Mucosa of descending colon (tissue), 3 donors: ENCODE measurements at regions not wholly inside any gene's neighbourhood (a gene's known extent, or its start where the extent isn't known, plus 50 kb on each side); places are given as distances from the start of the nearest gene placed in this dataset.

ENCODE experiments used
- ATAC-seq: fragments of 200-7000 bp; cut with Tn5 transposase; one replicate; pipeline ENCODE4 v1.9.1; 2020; ENCODE audit warnings: mild to moderate bottlenecking, moderate library complexity
- DNase-seq, 3 donors: peaks; one replicate each; pipeline ENCODE4 v3.0.0-alpha.2; 2020
- H3K36me3 ChIP-seq: fragments of 200-600 bp; one replicate; pipeline ENCODE4 v1.8.0; 2021; ENCODE audit warnings: low read depth, mild to moderate bottlenecking
- H3K4me1 ChIP-seq: fragments of 200-600 bp; one replicate; pipeline ENCODE4 v1.8.0; 2021; ENCODE audit warnings: low read depth, mild to moderate bottlenecking
- H3K4me3 ChIP-seq: fragments of 200-600 bp; one replicate; pipeline ENCODE4 v1.8.0; 2021; ENCODE audit warnings: mild to moderate bottlenecking
- H3K9me3 ChIP-seq: fragments of 200-600 bp; one replicate; pipeline ENCODE4 v1.8.0; 2021; ENCODE audit warnings: mild to moderate bottlenecking
- intact Hi-C, 2 donors: fragments of 100-400 bp; cut with DNase I in 1 of 2; cut with micrococcal nuclease in 1 of 2; formaldehyde crosslinking; loops; one replicate each; pipeline versions ENCODE4 v1.11.0 to v1.11.1; 2022; cut with DNase I, micrococcal nuclease
- TF ChIP-seq, protein P1 (sequence below): fragments of 200-600 bp; IDR thresholded peaks from one replicate; pipeline ENCODE4 v1.8.0; 2022; ENCODE audit warnings: antibody characterized with exemption, mild to moderate bottlenecking
- donor health status: DM: no; HTN: no; CAD: no; lungs with moderate emphysema.
- donor health status: DM: no; HTN: no; CAD: no.
- donor health status: DM: no; HTN: yes; CAD: no.

DNA sequence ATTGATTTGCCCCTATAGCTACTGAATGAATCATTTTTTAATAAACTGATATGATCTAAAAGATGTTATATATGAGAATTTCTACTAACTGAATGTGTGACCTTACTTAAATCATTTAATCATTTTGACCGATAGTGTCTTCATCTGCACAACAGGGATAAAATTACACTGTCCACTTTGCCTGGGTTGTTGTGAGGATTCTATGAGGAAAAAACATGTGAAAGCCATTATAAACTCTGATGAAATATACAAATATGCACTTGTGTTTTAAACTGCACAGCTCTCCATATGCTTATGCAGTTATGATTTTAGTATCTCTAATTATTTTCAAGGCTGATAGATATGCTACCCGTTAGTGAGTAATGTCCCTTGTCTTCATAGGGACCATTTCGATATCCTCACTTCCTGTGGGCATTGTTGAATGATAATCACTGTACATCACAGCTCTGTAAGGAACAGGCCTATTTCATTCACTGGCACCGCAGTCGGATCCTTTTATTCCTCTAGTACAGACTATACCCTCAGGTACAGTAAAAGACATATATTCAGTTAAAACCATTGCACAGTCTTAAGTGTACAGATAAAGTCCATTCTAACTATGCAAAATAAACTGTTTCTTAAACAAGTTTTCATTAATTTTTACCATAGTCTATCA is 88.7 kb upstream of the RAP1B start:
- no peaks in the 10 kb centered on the region for H3K36me3 ChIP-seq
- H3K4me3 ChIP-seq, result no peak overlapping the region
- DNase-seq, result no peak
- intact Hi-C loops, result no loop called here
- no peaks in the 10 kb centered on the region for H3K9me3 ChIP-seq
- H3K4me1 ChIP-seq, result no peaks in the 10 kb centered on the region
- TF ChIP-seq, protein P1, sequence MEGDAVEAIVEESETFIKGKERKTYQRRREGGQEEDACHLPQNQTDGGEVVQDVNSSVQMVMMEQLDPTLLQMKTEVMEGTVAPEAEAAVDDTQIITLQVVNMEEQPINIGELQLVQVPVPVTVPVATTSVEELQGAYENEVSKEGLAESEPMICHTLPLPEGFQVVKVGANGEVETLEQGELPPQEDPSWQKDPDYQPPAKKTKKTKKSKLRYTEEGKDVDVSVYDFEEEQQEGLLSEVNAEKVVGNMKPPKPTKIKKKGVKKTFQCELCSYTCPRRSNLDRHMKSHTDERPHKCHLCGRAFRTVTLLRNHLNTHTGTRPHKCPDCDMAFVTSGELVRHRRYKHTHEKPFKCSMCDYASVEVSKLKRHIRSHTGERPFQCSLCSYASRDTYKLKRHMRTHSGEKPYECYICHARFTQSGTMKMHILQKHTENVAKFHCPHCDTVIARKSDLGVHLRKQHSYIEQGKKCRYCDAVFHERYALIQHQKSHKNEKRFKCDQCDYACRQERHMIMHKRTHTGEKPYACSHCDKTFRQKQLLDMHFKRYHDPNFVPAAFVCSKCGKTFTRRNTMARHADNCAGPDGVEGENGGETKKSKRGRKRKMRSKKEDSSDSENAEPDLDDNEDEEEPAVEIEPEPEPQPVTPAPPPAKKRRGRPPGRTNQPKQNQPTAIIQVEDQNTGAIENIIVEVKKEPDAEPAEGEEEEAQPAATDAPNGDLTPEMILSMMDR, result no peak
- no peak for ATAC-seq

DNA sequence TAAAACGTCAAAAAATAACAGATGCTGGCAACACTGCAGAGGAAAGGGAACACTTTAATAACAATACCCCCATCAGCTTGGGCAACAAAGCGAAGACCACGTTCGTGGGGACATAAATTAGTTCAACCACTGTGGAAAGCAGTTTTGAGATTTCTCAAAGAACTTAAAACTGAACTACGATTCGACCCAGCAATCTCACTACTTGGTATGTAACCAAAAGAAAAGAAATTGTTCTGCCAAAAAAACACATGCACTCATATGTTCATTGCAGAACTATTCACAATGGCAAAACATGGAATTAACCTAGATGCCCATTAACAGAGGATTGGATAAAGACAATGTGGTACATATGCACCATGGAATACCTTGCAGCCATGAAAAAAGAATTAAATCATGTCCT is 81.2 kb upstream of the RAP1B start:
- Histone ChIP-seq H3K9me3 (no peaks in the 10 kb centered on the region), H3K4me3 (no peak overlapping the region), H3K36me3 (no peaks in the 10 kb centered on the region), H3K4me1 (no peaks in the 10 kb centered on the region)
- DNase-seq (no peak), ATAC-seq (no peak)
- TF ChIP-seq, protein P1, result no peak
- intact Hi-C loops, result no loop called here

DNA sequence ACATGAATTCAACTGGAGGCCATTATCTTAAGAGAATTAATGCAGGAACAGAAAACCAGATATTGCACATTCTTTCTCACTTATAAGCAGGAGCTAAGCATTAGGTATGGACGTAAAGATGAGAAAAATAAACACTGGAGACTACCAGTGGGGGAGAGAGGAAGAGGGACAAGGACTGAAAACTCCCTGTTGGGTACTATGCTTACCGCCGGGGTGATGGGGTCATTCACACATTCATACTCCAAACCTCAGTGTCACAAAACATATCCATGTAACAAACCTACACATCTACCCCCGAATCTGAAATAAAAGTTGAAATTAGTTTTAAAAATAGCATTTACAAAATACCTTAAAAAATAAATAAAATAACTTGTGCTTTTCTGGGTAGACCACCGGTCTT is 80.8 kb upstream of the RAP1B start:
- DNase-seq (no peak), ATAC-seq (no peak)
- Histone ChIP-seq H3K9me3 (no peaks in the 10 kb centered on the region), H3K4me1 (no peaks in the 10 kb centered on the region), H3K36me3 (no peaks in the 10 kb centered on the region), H3K4me3 (no peak overlapping the region)
- intact Hi-C loops, result no loop called here
- TF ChIP-seq, protein P1, result no peak

DNA sequence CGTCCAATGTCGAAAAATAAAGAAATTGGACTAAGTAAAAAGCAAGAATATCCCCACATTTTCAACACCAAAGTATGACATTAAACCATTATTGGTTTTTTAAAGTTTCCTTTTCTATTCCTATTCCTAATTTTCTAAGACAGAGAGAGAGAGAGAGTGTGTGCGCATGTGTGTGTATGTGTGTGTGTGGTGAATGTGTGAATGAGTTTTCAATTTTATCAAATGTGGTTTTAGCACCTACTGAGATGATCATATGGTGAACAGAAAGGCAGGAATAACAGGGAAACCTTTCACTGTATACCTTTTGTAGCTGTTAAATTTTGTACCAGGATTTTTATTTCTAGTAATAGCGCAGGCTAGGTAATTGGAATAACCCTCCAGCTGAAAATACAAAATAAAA is 80.4 kb upstream of the RAP1B start:
- Histone ChIP-seq H3K9me3 (no peaks in the 10 kb centered on the region), H3K36me3 (no peaks in the 10 kb centered on the region), H3K4me1 (no peaks in the 10 kb centered on the region), H3K4me3 (no peak overlapping the region)
- ATAC-seq (no peak), DNase-seq (no peak)
- intact Hi-C loops, result no loop called here
- TF ChIP-seq, protein P1, result no peak

DNA sequence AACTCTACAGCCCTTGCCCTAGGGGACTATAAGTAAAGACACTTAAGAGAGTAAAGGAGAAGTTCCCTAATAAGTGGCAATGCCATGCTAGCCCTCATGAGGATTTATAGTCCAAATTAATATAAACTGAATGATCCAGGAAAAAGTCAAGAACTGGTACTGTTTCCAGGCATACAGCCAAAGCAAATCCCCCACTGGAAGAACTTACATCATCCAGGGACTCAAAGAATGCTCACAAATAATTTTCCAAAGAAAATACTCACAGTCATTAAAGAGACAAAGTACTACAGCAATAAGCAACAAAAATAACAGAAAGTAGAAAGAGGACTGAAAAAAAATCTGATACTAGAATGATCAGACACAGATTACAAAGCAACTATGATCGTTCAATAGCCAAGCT is 79.7 kb upstream of the RAP1B start:
- Histone ChIP-seq H3K36me3 (no peaks in the 10 kb centered on the region), H3K9me3 (no peaks in the 10 kb centered on the region), H3K4me3 (no peak overlapping the region), H3K4me1 (no peaks in the 10 kb centered on the region)
- ATAC-seq, result no peak
- no peak for DNase-seq
- intact Hi-C loops, result no loop called here
- TF ChIP-seq, protein P1, result no peak
